ENCODE measurements at regions not wholly inside any gene's neighbourhood (a gene's known extent, or its start where the extent isn't known, plus 50 kb on each side); places are given as distances from the start of the nearest gene placed in this dataset.

- TF ChIP-seq CTCF (IDR thresholded peaks at IDR 0.05), result no peak
- Histone ChIP-seq H3K4me1 (no peaks in the 10 kb centered on the region), H3K4me3 (no peak overlapping the region), H3K27me3 (no peaks in the 10 kb centered on the region), H3K9me3 (no peaks in the 10 kb centered on the region), H3K27ac (no peak overlapping the region), H3K36me3 (no peaks in the 10 kb centered on the region)
- WGBS, 2 donors, result 62 to 74% methylated on average over 12 of the region's 12 CpGs
- intact Hi-C loops (cut with DNase I), result no loop called here
- DNase-seq, result peak in 2 of 6 donors; percentile 31 to 51
- FAIRE-seq, result no peak
- ATAC-seq, result peak in 3 of 4 donors; percentile 22 to 70 (median 69)
These were observed 180.0 kb downstream of the USP12 start for GRCh38 chr13:26991508-26992181.

DNA sequence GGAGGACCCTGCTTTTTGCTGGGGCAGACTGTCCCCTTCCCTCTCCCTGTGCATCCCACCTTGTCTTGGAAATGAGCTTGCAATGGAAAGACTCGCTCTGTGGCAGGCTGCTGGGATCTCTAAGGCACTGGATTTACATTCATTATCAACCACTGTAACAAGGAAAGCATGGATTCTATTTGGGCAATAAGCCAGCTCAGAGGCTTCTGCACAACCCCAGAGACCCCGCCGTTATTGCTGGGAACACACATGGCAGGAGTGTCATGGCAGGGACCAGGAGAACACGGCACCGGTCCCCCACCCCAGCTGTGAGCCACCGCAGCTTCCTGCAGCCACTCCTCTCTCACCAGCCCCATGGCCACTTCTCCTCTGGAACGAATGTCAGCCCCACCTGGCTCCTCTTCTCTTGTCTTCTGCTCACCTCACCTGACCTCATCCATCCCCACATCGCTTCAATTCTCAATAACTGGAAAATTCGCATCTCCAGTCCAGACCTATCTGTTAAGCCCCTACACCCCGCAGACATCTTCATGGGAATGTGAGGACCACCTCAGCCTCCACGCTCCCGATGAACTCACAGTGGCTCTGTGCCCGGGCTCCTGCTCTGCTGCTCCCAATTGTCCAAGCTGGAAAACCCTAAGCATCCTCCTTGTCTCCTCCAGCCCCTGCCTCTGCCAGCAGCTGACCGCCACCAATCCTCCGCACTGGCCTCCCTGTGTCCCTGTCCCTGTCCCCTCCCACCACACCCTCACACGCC is 181.5 kb downstream of the USP12 start:
- Histone ChIP-seq H3K27ac (no peak overlapping the region), H3K9me3 (no peaks in the 10 kb centered on the region), H3K27me3 (no peaks in the 10 kb centered on the region), H3K4me3 (no peak overlapping the region), H3K4me1 (no peaks in the 10 kb centered on the region), H3K36me3 (no peaks in the 10 kb centered on the region)
- no peak for TF ChIP-seq CTCF (IDR thresholded peaks at IDR 0.05)
- 68 to 83% methylated on average over 16 of the region's 16 CpGs for WGBS, 2 donors
- intact Hi-C loops (cut with DNase I), result loop anchor here in 2 of 3 donors (5.0 to 10.0 kb wide), 4 partner anchors 215 to 367 kb away; no protein-coding TSS in a partner anchor
- DNase-seq (no peak), FAIRE-seq (no peak), ATAC-seq (no peak)

GRCh38 chr13:26989261-26989956 is 182.2 kb downstream of the USP12 start:
- Histone ChIP-seq H3K4me3 (no peak overlapping the region), H3K36me3 (no peaks in the 10 kb centered on the region), H3K9me3 (no peaks in the 10 kb centered on the region), H3K27ac (no peak overlapping the region), H3K27me3 (no peaks in the 10 kb centered on the region), H3K4me1 (no peaks in the 10 kb centered on the region)
- no peak for ATAC-seq
- no peak for DNase-seq
- 59 to 65% methylated on average over 15 of the region's 15 CpGs for WGBS, 2 donors
- intact Hi-C loops (cut with DNase I), result loop anchor here in 2 of 3 donors (5.0 to 10.0 kb wide), 4 partner anchors 215 to 368 kb away; no protein-coding TSS in a partner anchor
- no peak for TF ChIP-seq CTCF (IDR thresholded peaks at IDR 0.05)
- FAIRE-seq, result no peak

GRCh38 chr13:26988059-26988769 is 183.4 kb downstream of the USP12 start:
- WGBS, 2 donors, result 71 to 79% methylated on average over 6 of the region's 6 CpGs
- H3K4me1 ChIP-seq, result peaks cover 0 to 8% (median 2%) of the 10 kb centered on the region in 3 donors
- no peak for FAIRE-seq
- H3K4me3 ChIP-seq, result no peak overlapping the region
- no peak for TF ChIP-seq CTCF (IDR thresholded peaks at IDR 0.05)
- no peak for ATAC-seq
- no peaks in the 10 kb centered on the region for H3K9me3 ChIP-seq
- intact Hi-C loops (cut with DNase I), result loop anchor here in 2 of 3 donors (5.0 to 10.0 kb wide), 4 partner anchors 217 to 369 kb away; no protein-coding TSS in a partner anchor
- no peaks in the 10 kb centered on the region for H3K36me3 ChIP-seq
- no peak for DNase-seq
- H3K27me3 ChIP-seq, result no peaks in the 10 kb centered on the region
- H3K27ac ChIP-seq, result no peak overlapping the region

Measured in pancreas (tissue), 10 donors.